Activated CD4-positive, alpha-beta T cell treated with anti-CD3 and anti-CD28 coated beads, Interleukin-2, amount 50 U/mL, for 24 hours (primary cell): ENCODE measurements at regions not wholly inside any gene's neighbourhood (a gene's known extent, or its start where the extent isn't known, plus 50 kb on each side); places are given as distances from the start of the nearest gene placed in this dataset.

ENCODE experiments used
- DNase-seq, 2 donors: peaks; one replicate each; pipeline ENCODE4 v3.0.0-alpha.2; 2020; ENCODE audit warnings: low read depth in 1 of 2, low spot score in 1 of 2

GRCh38 chr12:59250766-59251165 is 330.5 kb upstream of the LRIG3 start:
- no peak for DNase-seq

- DNase-seq = no peak
Measured at GRCh38 chr12:59240048-59240447, 319.7 kb upstream of the LRIG3 start.

- DNase-seq = no peak
Measured at GRCh38 chr12:59234391-59234790, 314.1 kb upstream of the LRIG3 start.

GRCh38 chr12:59230334-59230733 is 310.0 kb upstream of the LRIG3 start:
- no peak for DNase-seq

- DNase-seq = no peak
Measured at GRCh38 chr12:59219148-59219547, 298.8 kb upstream of the LRIG3 start.

- no peak for DNase-seq
Measured at GRCh38 chr12:59196989-59197388, 276.7 kb upstream of the LRIG3 start.

- DNase-seq = no peak
Measured at GRCh38 chr12:59194794-59195193, 274.5 kb upstream of the LRIG3 start.

- DNase-seq = no peak
Measured at GRCh38 chr12:59193476-59194050, 273.3 kb upstream of the LRIG3 start.

GRCh38 chr12:59191372-59191771 is 271.1 kb upstream of the LRIG3 start:
- no peak for DNase-seq

- no peak for DNase-seq
Measured at GRCh38 chr12:59186451-59186850, 266.1 kb upstream of the LRIG3 start.

GRCh38 chr12:59185295-59185694 is 265.0 kb upstream of the LRIG3 start:
- no peak for DNase-seq

- no peak for DNase-seq
Measured at GRCh38 chr12:59182658-59183455, 262.6 kb upstream of the LRIG3 start.

- peak in 1 of 2 donors; percentile 7 for DNase-seq
Measured at GRCh38 chr12:59182191-59182590, 261.9 kb upstream of the LRIG3 start.

- no peak for DNase-seq
Measured at GRCh38 chr12:59181196-59181777, 261.0 kb upstream of the LRIG3 start.

- no peak for DNase-seq
Measured at GRCh38 chr12:59179231-59179630, 258.9 kb upstream of the LRIG3 start.

GRCh38 chr12:59173695-59174094 is 253.4 kb upstream of the LRIG3 start:
- no peak for DNase-seq

- DNase-seq = no peak
Measured at GRCh38 chr12:59168647-59169046, 248.3 kb upstream of the LRIG3 start.

- no peak for DNase-seq
Measured at GRCh38 chr12:59166457-59166856, 246.2 kb upstream of the LRIG3 start.

GRCh38 chr12:59164991-59165718 is 244.9 kb upstream of the LRIG3 start:
- no peak for DNase-seq

GRCh38 chr12:59164226-59164625 is 243.9 kb upstream of the LRIG3 start:
- no peak for DNase-seq

GRCh38 chr12:59158681-59159080 is 238.4 kb upstream of the LRIG3 start:
- DNase-seq = no peak

GRCh38 chr12:59158066-59158465 is 237.8 kb upstream of the LRIG3 start:
- no peak for DNase-seq
